GM18909 (cell line): ENCODE measurements at regions not wholly inside any gene's neighbourhood (a gene's known extent, or its start where the extent isn't known, plus 50 kb on each side); places are given as distances from the start of the nearest gene placed in this dataset.

Experiments
- ATAC-seq: cut with Tn5 transposase; IDR thresholded peaks from one replicate; pipeline ENCODE4 v1.9.1; 2021; ENCODE audit warnings: mild to moderate bottlenecking; ENCODE audit not compliant: unreplicated experiment, poor library complexity

DNA sequence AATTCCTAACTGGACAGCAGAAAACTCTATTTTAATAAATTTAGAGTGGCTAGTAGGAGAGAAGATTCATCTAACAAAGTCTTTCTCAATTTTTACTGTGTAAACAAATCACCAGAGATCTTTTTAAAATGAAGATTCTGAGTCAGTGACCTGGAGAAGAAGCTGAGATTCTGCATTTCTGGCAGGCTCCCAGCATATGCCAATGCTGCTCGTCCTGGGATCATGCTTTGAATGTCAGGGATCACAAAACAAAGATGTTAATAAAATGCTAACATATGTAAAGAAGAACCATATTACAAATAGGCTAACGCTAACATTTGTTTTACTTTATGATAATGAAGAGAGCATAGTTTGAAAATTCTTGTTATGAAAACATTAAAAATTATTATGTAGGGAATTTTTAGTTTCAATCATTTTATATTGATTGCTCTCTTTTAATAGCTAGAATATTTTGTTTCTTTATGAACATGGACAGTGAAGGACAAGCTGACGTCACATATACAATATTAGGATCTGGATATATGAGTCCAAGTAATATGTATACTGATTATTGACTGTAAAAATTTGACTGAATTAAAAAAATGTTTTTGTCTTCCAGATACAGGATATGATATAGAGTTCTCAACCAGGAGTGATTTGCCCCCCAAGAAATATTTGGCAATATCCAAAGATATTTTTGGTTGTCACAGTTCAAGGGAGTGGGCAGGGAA is 160.8 kb upstream of the GPR149 start:
- ATAC-seq: no peak

DNA sequence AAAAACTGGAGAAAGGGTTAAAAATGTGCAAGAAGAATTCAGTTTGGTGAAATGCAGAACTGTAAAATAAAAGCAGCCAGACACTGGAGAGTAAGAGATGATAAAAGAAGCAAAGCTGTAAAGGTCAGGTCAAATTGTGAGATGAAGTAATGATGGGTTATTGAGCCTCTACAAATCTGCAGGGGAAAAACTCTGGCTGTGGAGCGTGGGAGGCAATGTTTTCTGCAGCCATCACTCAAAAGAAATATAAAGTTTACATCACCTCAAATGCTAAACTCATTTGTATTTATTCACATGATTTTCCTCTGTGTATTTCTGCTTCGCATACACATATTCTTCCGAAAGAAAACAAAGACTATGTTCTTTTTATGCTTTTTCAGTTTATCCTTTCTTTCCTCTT is 158.8 kb upstream of the GPR149 start:
- no peak for ATAC-seq

DNA sequence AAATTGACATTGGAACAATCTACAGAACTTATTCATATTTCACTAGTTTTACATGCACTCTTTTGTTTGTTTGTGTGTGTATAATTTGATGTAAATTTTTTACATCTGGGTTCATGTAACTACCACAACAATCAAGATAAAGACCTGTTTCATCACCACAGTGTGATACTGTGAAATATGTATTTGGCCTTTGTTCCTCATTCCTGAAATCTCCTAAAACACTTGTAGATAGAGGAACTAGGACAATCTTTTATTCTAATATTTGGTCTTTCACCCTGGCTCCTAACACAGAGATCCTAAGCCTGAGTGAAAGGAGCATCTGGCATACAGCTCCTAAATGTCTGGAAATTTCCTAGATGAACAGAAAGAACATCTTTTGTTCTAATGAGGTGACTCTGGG is 155.0 kb upstream of the GPR149 start:
- ATAC-seq: no peak

DNA sequence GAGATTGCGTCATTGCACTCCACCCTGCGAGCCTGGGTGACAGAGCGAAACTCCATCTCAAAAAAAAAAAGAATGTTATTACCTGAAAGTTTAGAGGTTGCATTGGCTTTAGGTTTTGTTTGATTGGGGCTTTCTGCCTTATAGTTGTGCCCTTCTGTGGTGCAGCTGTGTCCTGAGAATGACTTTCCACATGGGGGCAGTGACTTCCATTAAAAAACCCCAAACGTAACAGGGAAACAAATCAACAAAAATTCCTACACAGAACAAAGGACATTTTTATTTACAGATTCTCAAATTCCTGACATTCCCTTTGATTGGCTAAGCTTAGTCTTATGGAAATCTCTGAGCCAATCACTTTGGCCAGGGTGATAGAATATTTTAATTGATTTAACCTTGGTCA is 154.1 kb upstream of the GPR149 start:
- ATAC-seq: no peak

DNA sequence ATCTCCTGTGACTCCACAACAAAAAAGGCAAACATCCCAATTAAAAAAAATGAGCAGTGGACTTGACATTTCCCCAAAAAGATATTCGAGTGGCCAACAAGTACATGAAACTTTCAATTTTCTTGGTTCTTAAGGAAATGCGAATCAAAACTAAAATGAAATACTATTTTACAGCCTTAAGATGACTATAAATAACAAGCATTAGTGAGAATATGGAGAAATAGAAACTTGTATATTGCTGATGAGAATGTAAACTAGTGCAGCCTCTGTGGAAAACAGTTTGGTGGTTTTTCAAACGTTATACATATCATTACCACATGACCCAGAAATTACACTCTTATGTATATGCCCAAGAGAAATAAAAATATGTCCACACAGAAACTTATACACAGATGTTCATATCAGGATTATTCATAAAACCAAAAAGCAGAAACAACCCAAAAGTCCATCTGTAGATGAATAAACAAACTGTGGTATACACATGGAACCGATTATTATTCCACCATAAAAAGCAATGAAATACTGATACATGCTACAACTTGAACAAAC is 153.2 kb upstream of the GPR149 start:
- no peak for ATAC-seq

DNA sequence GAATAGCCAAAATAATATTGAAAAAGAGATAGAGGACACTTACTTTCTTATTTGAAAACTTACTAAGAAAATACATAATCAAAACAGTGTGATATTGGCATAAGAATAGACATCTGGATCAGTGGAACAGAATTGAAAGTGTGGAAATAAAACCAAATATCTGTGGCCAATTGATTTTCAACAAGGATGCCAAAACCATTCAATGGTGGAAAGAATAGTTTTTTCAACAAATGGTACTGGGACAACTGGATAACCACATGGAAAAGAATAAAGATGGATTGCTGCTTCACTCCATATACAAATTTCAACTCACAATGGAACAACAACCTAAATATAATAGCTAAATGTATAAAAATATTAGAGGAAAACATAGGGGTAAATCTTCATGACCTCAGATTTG is 152.5 kb upstream of the GPR149 start:
- no peak for ATAC-seq

DNA sequence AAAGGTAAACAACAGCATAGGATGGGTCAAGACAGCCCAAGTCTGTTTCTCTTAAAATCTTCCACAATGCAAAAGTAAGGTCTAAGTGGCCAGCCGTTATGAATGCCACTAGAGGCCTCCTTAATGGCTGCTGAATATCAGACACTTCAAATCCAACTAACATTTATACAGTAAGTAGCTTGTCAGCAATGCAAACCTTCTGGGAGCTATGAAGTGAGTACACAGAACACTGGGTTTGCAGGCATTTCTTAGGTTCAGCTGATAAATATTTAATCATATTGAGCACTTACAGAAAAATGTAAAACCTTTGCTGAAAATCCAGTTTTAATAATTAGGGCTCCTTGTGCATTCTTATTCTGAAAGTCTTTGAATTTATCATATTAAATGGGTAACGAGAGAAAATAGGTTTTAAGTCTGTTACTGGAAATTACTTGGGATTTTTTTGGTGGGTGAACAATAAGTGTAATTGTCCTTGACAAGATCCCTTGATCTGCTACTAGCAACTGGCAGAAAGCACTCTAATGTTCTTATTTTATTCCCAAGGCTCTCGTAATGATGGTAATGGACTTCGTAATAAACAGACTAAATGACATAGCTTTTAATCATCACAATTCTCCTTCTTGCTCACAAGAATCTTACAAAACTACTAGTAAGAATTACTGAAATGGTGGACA is 141.7 kb upstream of the GPR149 start:
- no peak for ATAC-seq

DNA sequence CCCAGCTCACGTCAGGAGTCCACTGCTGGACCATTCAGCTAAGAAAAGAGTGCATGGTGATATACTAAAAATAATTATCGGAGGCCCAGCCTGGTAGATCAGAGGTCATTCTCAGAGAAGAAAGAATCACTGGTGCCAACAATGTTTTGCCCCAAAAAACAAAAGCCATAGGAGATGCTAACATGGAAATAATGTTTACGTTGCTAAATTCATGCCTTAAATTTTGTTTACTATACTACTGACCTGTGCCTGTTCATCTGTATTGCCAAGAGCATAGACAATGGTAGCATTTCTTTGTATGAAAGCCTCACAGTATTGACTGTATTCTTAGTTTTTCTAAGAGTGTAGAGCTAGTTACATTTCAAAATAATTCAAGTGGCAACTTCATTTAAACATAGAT is 138.1 kb upstream of the GPR149 start:
- ATAC-seq: no peak

DNA sequence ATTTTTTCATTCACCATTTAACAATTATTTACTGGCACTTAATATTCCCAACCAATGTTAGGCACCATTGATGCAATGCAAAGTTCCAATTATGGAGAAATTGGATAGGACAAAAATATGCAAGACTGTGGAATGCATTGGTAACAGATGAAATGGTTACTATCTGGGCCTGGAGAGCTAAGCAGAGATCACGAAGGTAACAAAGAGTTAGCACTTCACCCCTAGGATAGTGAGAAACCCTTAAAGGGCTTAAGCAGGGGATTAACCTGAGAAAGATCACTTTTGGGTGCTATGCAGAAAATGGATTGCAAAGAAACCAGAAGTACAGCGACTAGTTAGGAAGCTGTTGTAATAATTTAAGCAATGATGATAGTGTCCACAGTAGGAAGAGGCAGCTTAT is 129.6 kb upstream of the GPR149 start:
- ATAC-seq: no peak

DNA sequence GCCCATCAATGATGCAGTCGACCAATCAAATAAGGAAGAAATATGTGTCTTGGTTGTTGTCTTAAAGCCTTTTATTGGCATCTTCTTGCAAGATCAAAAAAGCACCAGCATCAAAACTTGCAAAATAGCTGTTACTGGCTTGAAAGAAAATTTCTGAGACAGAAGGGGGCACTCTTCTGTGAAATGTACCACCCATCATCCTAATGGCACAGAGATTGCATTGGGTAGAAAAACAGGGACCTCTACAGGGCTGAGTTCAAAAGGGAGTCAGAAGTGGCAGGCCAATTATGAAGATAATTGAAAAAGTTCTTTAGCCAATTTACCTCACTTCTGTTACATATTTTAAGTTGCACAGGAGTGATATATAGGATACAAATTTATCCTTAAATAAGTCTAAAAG is 122.3 kb upstream of the GPR149 start:
- ATAC-seq: no peak

DNA sequence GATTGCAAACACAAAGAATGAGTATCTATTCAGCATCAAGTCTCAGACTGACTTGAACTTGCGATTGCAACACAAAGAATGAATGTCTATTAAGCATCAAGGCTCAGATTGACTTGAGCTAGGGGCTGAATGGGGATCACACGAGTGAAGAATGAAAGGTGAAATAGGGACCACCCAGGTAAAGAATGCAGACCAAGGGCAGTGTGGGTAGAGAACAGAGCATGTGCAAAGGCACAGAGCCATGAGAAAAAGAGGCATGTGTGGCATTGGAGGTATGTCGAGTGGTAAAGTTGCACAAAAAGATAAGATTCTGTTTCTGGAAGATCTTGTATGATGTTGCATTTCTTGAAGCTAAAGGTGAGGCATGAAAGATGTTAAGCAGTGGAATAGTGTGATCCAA is 119.4 kb upstream of the GPR149 start:
- ATAC-seq: no peak

DNA sequence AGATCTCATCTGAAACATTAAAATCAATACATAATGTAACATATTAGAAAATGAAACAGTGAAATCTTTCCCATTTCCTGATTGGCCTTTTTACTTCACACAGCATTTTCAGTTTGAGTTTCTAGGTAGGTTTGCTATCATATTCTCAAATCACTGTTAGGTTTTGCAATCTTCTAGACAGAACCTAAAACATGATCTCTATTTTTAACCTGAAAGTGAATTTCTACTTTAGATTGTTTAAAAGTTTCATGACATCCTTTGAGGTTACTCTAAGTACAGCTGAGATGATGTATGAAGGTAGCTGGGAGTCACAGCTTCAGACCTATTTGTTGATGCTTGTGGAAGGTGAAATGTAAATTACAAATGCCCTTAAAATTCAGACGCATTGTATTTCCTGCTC is 118.4 kb upstream of the GPR149 start:
- no peak for ATAC-seq

DNA sequence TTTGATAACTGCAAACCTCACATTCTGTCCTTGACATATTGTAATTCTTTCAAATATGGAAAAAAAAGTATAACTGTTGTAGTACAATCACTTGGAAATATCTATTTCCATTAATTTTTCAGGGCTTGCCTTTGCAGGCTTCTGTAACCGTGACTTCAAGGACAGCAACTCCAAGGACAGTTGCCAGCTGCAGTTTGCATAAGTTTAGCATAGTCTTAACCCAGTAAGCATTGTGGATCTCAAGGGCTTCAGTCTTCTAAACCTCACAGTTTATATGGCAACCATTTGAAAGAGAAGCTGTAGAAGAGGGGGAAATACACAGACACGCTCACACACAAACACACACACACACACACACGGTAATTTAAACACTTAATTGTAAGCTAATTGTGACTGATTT is 112.8 kb upstream of the GPR149 start:
- ATAC-seq: no peak

DNA sequence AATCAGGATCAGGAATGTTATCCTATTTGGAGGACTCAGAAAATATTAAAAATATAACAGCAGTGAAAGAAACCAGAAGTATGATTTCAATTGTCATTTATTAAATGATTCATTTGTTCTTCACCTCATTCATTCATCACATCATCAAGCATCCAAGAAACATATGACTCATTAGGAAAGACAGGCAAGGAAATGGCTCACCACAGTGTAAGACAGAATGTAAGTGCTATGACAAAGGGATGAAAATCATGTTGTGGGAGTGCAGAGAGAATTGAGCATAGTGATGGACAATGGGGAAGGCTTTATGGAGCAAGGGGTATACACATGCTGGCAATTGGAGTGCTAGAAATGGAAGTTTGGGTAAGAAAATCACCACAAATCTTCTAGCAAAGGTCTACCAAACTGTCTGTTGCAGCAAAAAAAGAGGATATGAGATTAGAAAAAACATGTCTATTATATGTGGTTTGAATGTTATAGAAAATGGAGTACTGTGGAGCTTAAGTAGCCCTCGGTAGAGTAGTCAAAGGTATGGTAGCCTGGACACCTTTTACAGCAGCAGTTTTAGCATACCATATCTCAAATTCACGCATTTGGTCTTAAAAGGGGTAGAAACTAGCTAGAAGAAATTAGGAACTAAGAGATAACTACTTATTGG is 111.1 kb upstream of the GPR149 start:
- ATAC-seq: no peak

DNA sequence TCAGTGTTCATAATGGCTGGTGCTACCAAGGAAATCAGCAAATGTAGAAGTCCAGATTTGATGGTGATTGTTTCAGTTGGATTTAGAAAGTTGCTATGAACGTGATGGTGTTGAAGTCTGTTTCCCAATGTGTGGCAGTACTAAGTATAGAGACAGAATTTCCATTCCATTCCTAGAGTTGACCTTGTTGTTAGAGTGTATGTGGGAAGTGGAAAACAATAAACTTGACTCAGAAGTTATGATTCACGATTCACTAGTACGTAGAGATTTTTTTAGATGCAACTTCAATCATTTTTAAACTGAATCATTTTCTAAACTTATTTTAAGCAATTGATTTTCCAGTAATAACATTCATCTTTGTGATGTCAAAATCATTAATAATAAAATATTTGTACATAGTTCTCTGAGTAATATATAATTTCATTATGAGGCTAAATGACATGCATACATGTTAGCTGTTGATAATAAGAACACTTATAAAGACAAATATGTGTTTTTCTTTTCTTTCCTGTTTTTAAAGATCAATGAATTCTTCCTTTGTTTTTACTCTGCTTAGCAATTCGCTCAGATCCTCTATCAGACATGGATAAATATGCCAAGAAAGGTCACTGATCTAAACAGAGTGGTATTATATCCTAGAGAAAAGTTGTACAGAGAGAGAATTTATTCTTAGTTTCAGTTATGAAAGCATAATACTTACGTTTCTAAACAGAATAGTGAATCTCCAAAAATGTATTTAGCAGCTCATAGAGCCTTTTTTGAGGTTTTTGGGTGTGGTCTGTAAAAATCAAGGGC is 108.8 kb upstream of the GPR149 start:
- ATAC-seq: no peak

DNA sequence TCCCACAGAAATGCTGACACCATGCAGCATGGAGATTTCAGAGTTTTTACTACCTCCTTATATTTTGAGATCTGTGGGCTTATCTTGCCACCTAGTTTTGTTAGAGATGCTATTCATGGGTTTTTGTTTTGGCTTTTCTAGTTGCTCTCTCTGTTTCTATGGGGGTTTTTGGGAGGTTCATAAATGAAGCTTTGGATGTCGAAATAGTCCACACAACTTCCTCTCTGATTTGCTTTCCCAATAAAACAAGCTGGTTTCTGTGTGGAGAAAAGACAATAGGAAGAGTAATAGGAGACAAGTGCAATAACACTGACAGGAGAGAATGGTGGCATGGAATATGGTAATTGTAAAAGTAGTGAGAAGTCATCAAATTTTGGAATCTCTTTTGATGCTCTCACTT is 106.8 kb upstream of the GPR149 start:
- no peak for ATAC-seq

DNA sequence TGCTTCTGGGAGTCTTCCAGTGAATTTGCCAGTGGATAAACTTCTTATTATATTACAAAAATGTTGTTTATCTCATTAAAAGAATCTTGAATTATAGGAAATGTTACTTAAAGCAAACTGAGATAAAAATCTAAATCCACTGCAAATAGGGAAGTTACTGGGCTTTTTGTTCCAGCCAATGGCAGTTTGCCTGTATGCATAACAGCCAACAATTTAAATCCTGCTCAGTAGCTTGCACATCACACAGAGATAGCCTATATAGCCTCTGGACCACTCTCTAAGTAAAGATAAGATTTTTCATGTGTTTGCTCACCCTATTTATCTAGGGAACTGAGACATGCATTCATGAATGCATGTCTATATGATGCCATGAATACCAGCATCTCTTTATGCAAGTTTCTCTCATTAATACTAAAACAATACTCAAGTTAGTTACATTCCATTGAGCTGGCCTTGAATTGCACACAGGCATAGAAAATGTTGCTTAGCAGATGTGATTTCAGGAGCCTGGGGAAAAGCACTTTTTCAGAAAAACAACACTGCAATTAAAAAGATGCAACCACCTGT is 92.1 kb upstream of the GPR149 start:
- no peak for ATAC-seq

DNA sequence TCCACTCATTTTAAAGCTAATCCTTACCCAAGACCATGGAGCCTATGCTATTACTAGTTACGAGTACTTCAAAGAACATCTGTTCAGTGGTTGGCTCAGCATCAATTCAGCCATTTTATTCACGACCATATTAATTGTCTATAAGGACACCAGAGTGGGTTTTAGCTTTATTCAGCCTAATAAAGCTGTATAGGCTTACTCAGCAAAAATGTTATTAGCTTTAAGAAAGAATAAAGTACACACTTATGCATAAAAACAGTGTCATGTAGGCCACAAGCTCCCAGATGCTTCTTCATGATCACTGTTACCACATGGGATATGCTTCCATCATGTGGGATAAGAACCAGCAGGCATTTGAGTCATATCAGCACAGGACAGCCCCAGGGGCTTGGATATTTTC is 87.4 kb upstream of the GPR149 start:
- ATAC-seq: no peak

DNA sequence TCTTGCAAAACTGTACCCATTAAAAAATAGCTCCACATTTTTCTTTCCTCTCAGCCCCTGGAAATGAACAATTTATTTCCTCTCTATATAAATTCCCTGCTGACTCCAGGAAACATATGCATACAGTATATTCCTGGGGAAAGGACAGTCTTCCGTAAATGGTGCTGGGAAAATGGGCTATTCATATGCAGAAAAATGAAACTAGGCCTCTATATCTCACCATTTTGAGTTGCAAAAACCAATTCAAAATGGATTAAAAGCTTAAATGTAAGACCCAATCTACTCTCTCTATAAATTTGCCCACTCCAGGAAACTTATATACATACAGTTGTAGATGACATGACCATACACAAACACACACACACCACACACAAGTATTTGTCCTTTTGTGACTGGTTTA is 85.9 kb upstream of the GPR149 start:
- no peak for ATAC-seq

DNA sequence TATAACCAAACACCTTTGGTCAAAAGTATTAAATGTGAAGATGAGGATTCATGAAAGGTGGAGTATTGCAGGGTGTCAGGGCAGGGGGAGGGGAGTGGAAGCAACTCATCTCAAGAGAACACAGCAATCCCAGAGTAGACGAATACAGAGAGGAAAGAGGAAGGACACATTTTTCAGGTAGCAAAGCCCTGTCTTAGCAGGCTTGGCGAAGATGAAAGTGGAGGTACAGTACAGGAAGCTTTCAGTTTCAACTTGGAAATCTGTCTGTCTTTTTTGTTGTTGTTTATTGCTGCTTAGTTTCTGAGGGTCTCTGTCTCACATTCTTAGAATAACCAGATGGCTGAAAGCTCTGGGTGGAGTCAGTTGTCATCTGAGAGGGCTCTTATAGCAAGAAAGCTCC is 80.8 kb upstream of the GPR149 start:
- no peak for ATAC-seq
